ENCODE measurements at regions not wholly inside any gene's neighbourhood (a gene's known extent, or its start where the extent isn't known, plus 50 kb on each side); places are given as distances from the start of the nearest gene placed in this dataset.

DNA sequence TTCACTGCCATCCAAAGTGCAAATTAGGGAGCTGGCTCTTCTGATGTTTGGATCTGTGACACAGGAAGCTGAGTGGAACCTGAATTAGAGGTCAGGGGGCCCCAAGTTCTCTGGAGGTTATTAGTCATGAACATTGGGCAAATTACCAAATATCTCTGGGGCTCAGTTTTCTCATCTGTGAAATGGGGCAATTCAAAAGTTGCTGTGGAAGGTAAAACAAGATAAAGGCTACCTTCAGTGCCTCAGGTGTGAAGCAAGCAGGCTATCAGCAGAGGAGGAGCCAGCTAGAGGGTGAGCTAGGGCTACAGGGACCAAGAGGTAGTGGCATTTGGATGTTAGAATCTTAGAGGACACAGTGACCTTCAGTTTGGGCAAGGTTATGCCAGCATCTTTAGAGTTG, 89.4 kb upstream of the FAM136A start:
- Histone ChIP-seq H3K27ac (replicated peaks; ENCODE audit: low read length) (no peak overlapping the region), H3K36me3 (replicated peaks in 1 of 2; ENCODE audit: control insufficient read depth in 2 of 2, insufficient read depth in 2 of 2, low read length in 2 of 2) (no peaks in the 10 kb centered on the region), H3K14ac (ENCODE audit: low read length) (no peak overlapping the region), H3K9ac (ENCODE audit: low read depth, low read length, poor library complexity) (no peak overlapping the region), H3K9me3 (replicated peaks in 1 of 2; ENCODE audit: control insufficient read depth in 2 of 2, insufficient read depth in 1 of 2, low read depth in 1 of 2, low read length in 2 of 2) (no peaks in the 10 kb centered on the region), H2BK12ac (ENCODE audit: low read length) (no peak overlapping the region), H3K4me2 (ENCODE audit: insufficient read depth, low read length, poor library complexity, severe bottlenecking) (no peak overlapping the region), H4K8ac (ENCODE audit: low read depth, low read length) (no peak overlapping the region), H3K23ac (ENCODE audit: low read depth, low read length, poor library complexity) (no peak overlapping the region), H3K79me1 (ENCODE audit: low read depth, low read length) (no peaks in the 10 kb centered on the region), H3K4ac (ENCODE audit: low read length) (no peak overlapping the region), H3K4me3 (ENCODE audit: low read length in 2 of 2) (no peak overlapping the region), H2BK120ac (ENCODE audit: low read depth, low read length) (no peak overlapping the region), H3K4me1 (ENCODE audit: control insufficient read depth in 2 of 2, insufficient read depth in 1 of 2, low read depth in 1 of 2, low read length in 2 of 2) (no peaks in the 10 kb centered on the region), H3K18ac (ENCODE audit: low read length) (no peak overlapping the region), H2BK15ac (ENCODE audit: low read length) (no peak overlapping the region), H2AFZ (ENCODE audit: low read length) (no peak overlapping the region), H4K91ac (ENCODE audit: low read depth, low read length, poor library complexity) (no peak overlapping the region), H2AK5ac (ENCODE audit: low read depth, low read length) (no peak overlapping the region), H2BK5ac (ENCODE audit: low read length) (no peak overlapping the region), H3K27me3 (ENCODE audit: control insufficient read depth in 3 of 3, insufficient read depth in 3 of 3, low read depth in 1 of 3, low read length in 3 of 3) (peaks cover 0 to 17% (median 0%) of the 10 kb centered on the region in 3 experiments)
- no peak for DNase-seq (ENCODE audit: low spot score)

- no CpG with 5 or more reads among the region's 5 CpGs for WGBS, 2 donors (ENCODE audit: extremely low coverage in 2 of 2, insufficient read length in 2 of 2, insufficient replicate concordance in 1 of 2)
- Histone ChIP-seq H3K36me3 (replicated peaks in 1 of 2; ENCODE audit: control insufficient read depth in 2 of 2, insufficient read depth in 2 of 2, low read length in 2 of 2) (no peaks in the 10 kb centered on the region), H3K4me1 (ENCODE audit: control insufficient read depth in 2 of 2, insufficient read depth in 1 of 2, low read depth in 1 of 2, low read length in 2 of 2) (no peaks in the 10 kb centered on the region)
Observed at GRCh38 chr2:70388813-70389212, 86.9 kb upstream of the FAM136A start.

DNA sequence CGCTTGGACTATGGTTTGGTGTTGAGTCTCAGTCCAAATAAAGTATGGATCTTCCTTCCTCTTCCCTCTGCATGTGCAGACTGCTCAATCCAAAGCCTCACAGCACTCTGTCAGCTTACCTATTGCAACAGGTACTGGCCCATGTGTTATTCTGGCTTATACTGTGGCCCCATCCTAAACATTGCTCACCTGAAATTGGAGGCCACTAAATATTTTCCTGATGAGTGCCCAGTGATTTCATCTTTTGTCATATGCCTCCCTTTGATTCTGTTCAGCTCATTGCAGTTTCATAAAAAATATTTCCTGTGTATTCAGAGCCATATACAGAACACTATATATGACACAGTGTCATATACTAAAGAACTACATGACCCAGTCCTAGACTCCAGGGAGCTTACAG, 86.3 kb upstream of the FAM136A start:
- Histone ChIP-seq H2BK12ac (ENCODE audit: low read length) (no peak overlapping the region), H4K8ac (ENCODE audit: low read depth, low read length) (no peak overlapping the region), H2BK120ac (ENCODE audit: low read depth, low read length) (no peak overlapping the region), H3K4me1 (ENCODE audit: control insufficient read depth in 2 of 2, insufficient read depth in 1 of 2, low read depth in 1 of 2, low read length in 2 of 2) (no peaks in the 10 kb centered on the region), H3K14ac (ENCODE audit: low read length) (no peak overlapping the region), H3K36me3 (replicated peaks in 1 of 2; ENCODE audit: control insufficient read depth in 2 of 2, insufficient read depth in 2 of 2, low read length in 2 of 2) (no peaks in the 10 kb centered on the region), H2AFZ (ENCODE audit: low read length) (no peak overlapping the region), H3K4me2 (ENCODE audit: insufficient read depth, low read length, poor library complexity, severe bottlenecking) (no peak overlapping the region), H2BK15ac (ENCODE audit: low read length) (no peak overlapping the region), H4K91ac (ENCODE audit: low read depth, low read length, poor library complexity) (no peak overlapping the region), H3K18ac (ENCODE audit: low read length) (no peak overlapping the region), H3K23ac (ENCODE audit: low read depth, low read length, poor library complexity) (no peak overlapping the region), H3K27me3 (ENCODE audit: control insufficient read depth in 3 of 3, insufficient read depth in 3 of 3, low read depth in 1 of 3, low read length in 3 of 3) (peaks cover 0 to 17% (median 0%) of the 10 kb centered on the region in 3 experiments), H3K9me3 (replicated peaks in 1 of 2; ENCODE audit: control insufficient read depth in 2 of 2, insufficient read depth in 1 of 2, low read depth in 1 of 2, low read length in 2 of 2) (no peaks in the 10 kb centered on the region), H3K4ac (ENCODE audit: low read length) (no peak overlapping the region), H3K9ac (ENCODE audit: low read depth, low read length, poor library complexity) (no peak overlapping the region), H3K4me3 (ENCODE audit: low read length in 2 of 2) (no peak overlapping the region), H3K27ac (replicated peaks; ENCODE audit: low read length) (no peak overlapping the region), H2BK5ac (ENCODE audit: low read length) (no peak overlapping the region), H2AK5ac (ENCODE audit: low read depth, low read length) (no peak overlapping the region), H3K79me1 (ENCODE audit: low read depth, low read length) (no peaks in the 10 kb centered on the region)
- DNase-seq (ENCODE audit: low spot score), result no peak
- no CpG with 5 or more reads among the region's 1 CpG for WGBS, 2 donors (ENCODE audit: extremely low coverage in 2 of 2, insufficient read length in 2 of 2, insufficient replicate concordance in 1 of 2)

More at GRCh38 chr2:70388813-70389212, 86.9 kb upstream of the FAM136A start:
- H3K79me1 ChIP-seq (ENCODE audit: low read depth, low read length), result no peaks in the 10 kb centered on the region
- no peak overlapping the region for H3K14ac ChIP-seq (ENCODE audit: low read length)
- H3K27me3 ChIP-seq (ENCODE audit: control insufficient read depth in 3 of 3, insufficient read depth in 3 of 3, low read depth in 1 of 3, low read length in 3 of 3), result peaks cover 0 to 17% (median 0%) of the 10 kb centered on the region in 3 experiments
- no peak overlapping the region for H4K8ac ChIP-seq (ENCODE audit: low read depth, low read length)
- no peak overlapping the region for H2BK15ac ChIP-seq (ENCODE audit: low read length)
- H2BK12ac ChIP-seq (ENCODE audit: low read length), result no peak overlapping the region
- no peak overlapping the region for H2AK5ac ChIP-seq (ENCODE audit: low read depth, low read length)
- H2BK120ac ChIP-seq (ENCODE audit: low read depth, low read length), result no peak overlapping the region
- H3K18ac ChIP-seq (ENCODE audit: low read length), result no peak overlapping the region
- no peak overlapping the region for H2BK5ac ChIP-seq (ENCODE audit: low read length)
- no peak overlapping the region for H3K23ac ChIP-seq (ENCODE audit: low read depth, low read length, poor library complexity)
- no peak overlapping the region for H4K91ac ChIP-seq (ENCODE audit: low read depth, low read length, poor library complexity)
- no peak overlapping the region for H3K4ac ChIP-seq (ENCODE audit: low read length)
- no peak overlapping the region for H3K9ac ChIP-seq (ENCODE audit: low read depth, low read length, poor library complexity)
- H3K4me3 ChIP-seq (ENCODE audit: low read length in 2 of 2), result no peak overlapping the region
- H3K27ac ChIP-seq (replicated peaks; ENCODE audit: low read length), result no peak overlapping the region
- no peak for DNase-seq (ENCODE audit: low spot score)
- no peaks in the 10 kb centered on the region for H3K9me3 ChIP-seq (replicated peaks in 1 of 2; ENCODE audit: control insufficient read depth in 2 of 2, insufficient read depth in 1 of 2, low read depth in 1 of 2, low read length in 2 of 2)
- H3K4me2 ChIP-seq (ENCODE audit: insufficient read depth, low read length, poor library complexity, severe bottlenecking), result no peak overlapping the region
- no peak overlapping the region for H2AFZ ChIP-seq (ENCODE audit: low read length)

GRCh38 chr2:70385966-70386595, 84.2 kb upstream of the FAM136A start:
- no peaks in the 10 kb centered on the region for H3K79me1 ChIP-seq (ENCODE audit: low read depth, low read length)
- H3K23ac ChIP-seq (ENCODE audit: low read depth, low read length, poor library complexity), result no peak overlapping the region
- H2BK120ac ChIP-seq (ENCODE audit: low read depth, low read length), result no peak overlapping the region
- H2AK5ac ChIP-seq (ENCODE audit: low read depth, low read length), result no peak overlapping the region
- H3K36me3 ChIP-seq (replicated peaks in 1 of 2; ENCODE audit: control insufficient read depth in 2 of 2, insufficient read depth in 2 of 2, low read length in 2 of 2), result no peaks in the 10 kb centered on the region
- H3K4ac ChIP-seq (ENCODE audit: low read length), result no peak overlapping the region
- no CpG with 5 or more reads among the region's 11 CpGs for WGBS, 2 donors (ENCODE audit: extremely low coverage in 2 of 2, insufficient read length in 2 of 2, insufficient replicate concordance in 1 of 2)
- no peak overlapping the region for H4K91ac ChIP-seq (ENCODE audit: low read depth, low read length, poor library complexity)
- peaks cover 0 to 17% (median 2%) of the 10 kb centered on the region in 3 experiments for H3K27me3 ChIP-seq (ENCODE audit: control insufficient read depth in 3 of 3, insufficient read depth in 3 of 3, low read depth in 1 of 3, low read length in 3 of 3)
- no peak overlapping the region for H2AFZ ChIP-seq (ENCODE audit: low read length)
- no peak overlapping the region for H2BK5ac ChIP-seq (ENCODE audit: low read length)
- DNase-seq (ENCODE audit: low spot score), result no peak
- no peaks in the 10 kb centered on the region for H3K9me3 ChIP-seq (replicated peaks in 1 of 2; ENCODE audit: control insufficient read depth in 2 of 2, insufficient read depth in 1 of 2, low read depth in 1 of 2, low read length in 2 of 2)
- H3K4me3 ChIP-seq (ENCODE audit: low read length in 2 of 2), result no peak overlapping the region
- no peak overlapping the region for H4K8ac ChIP-seq (ENCODE audit: low read depth, low read length)
- no peak overlapping the region for H2BK15ac ChIP-seq (ENCODE audit: low read length)
- no peak overlapping the region for H3K9ac ChIP-seq (ENCODE audit: low read depth, low read length, poor library complexity)
- H2BK12ac ChIP-seq (ENCODE audit: low read length), result no peak overlapping the region
- no peak overlapping the region for H3K4me2 ChIP-seq (ENCODE audit: insufficient read depth, low read length, poor library complexity, severe bottlenecking)
- H3K27ac ChIP-seq (replicated peaks; ENCODE audit: low read length), result no peak overlapping the region
- H3K18ac ChIP-seq (ENCODE audit: low read length), result no peak overlapping the region
- H3K14ac ChIP-seq (ENCODE audit: low read length), result no peak overlapping the region
- no peaks in the 10 kb centered on the region for H3K4me1 ChIP-seq (ENCODE audit: control insufficient read depth in 2 of 2, insufficient read depth in 1 of 2, low read depth in 1 of 2, low read length in 2 of 2)
